Muscle layer of duodenum (tissue), 2 donors: ENCODE measurements at regions not wholly inside any gene's neighbourhood (a gene's known extent, or its start where the extent isn't known, plus 50 kb on each side); places are given as distances from the start of the nearest gene placed in this dataset.

Source experiments
- H3K27ac ChIP-seq: one replicate; pipeline ENCODE4 v1.7.0; 2013; ENCODE audit warnings: mild to moderate bottlenecking, low read length
- H3K27me3 ChIP-seq: one replicate; pipeline ENCODE4 v1.7.0; 2013; ENCODE audit warnings: low read depth, mild to moderate bottlenecking, control low read depth, low read length
- H3K36me3 ChIP-seq, 2 donors: one replicate each; pipeline ENCODE4 v1.7.0; 2013; ENCODE audit warnings: low read length in 2 of 2, control low read depth in 1 of 2, mild to moderate bottlenecking in 1 of 2; ENCODE audit not compliant: insufficient read depth in 2 of 2, control insufficient read depth in 1 of 2
- H3K4me1 ChIP-seq, 2 donors: one replicate each; pipeline ENCODE4 v1.7.0; 2013; ENCODE audit warnings: low read length in 2 of 2, mild to moderate bottlenecking in 2 of 2, control low read depth in 1 of 2, moderate library complexity in 1 of 2; ENCODE audit not compliant: insufficient read depth in 2 of 2, control insufficient read depth in 1 of 2
- H3K4me3 ChIP-seq, 2 donors: one replicate each; pipeline ENCODE4 v1.7.0; 2013; ENCODE audit warnings: low read length in 2 of 2, low read depth in 1 of 2, mild to moderate bottlenecking in 1 of 2
- H3K9me3 ChIP-seq, 2 donors: one replicate each; pipeline ENCODE4 v1.7.0; 2013; ENCODE audit warnings: low read length in 2 of 2, control low read depth in 1 of 2, mild to moderate bottlenecking in 1 of 2; ENCODE audit not compliant: control insufficient read depth in 1 of 2
- donor health status: healthy.

GRCh38 chr19:28290963-28291657 is 921.8 kb downstream of the UQCRFS1 start:
- peaks cover 0 to 10% of the 10 kb centered on the region in 2 donors for H3K4me1 ChIP-seq
- H3K36me3 ChIP-seq, result no peaks in the 10 kb centered on the region
- no peak overlapping the region for H3K27ac ChIP-seq
- no peaks in the 10 kb centered on the region for H3K27me3 ChIP-seq
- no peak overlapping the region for H3K4me3 ChIP-seq
- H3K9me3 ChIP-seq, result peaks cover 0 to 3% of the 10 kb centered on the region in 2 donors

DNA sequence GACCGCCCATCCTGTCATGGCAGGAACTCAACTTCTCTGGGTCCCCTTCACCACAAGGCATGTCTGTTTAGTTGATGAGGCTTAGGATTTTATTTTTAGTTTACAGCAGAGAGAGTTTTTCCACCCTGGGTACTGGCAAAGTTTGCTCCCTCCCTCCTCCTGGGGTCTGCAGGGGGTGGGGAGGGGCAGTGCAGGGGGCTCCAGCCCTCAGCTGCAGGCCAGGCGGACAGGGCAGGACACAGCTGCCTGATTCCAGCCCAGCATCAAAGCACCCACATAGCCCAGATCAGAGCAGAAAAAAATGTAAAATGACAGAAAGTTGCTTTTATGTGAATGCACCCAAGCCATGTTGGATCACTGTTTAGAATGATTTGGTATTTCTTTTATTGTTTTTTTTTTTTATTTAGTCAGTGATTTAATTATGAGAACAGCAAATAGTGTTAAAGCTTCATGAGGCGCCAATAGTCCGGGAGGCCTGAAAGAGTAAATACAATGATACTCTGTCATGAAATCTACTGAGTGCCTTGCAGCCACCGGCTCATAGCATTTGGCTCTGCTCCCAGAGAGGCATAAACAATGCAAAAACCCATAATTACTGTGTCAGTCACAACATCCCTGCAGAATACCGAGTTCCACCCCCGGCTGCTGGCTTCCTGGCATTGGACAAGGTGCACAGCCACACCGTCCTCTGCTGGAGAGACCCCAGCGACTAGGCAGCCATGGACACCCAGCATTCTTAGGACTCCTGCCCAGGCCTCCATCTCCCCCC is 923.5 kb downstream of the UQCRFS1 start:
- H3K9me3 ChIP-seq, result peaks cover 0 to 6% of the 10 kb centered on the region in 2 donors
- H3K36me3 ChIP-seq, result no peaks in the 10 kb centered on the region
- no peak overlapping the region for H3K27ac ChIP-seq
- H3K4me1 ChIP-seq, result peaks cover 0 to 10% of the 10 kb centered on the region in 2 donors
- H3K4me3 ChIP-seq, result no peak overlapping the region
- H3K27me3 ChIP-seq, result no peaks in the 10 kb centered on the region

- peaks cover 0 to 10% of the 10 kb centered on the region in 2 donors for H3K4me1 ChIP-seq
- no peak overlapping the region for H3K27ac ChIP-seq
- H3K36me3 ChIP-seq, result no peaks in the 10 kb centered on the region
- H3K4me3 ChIP-seq, result no peak overlapping the region
- H3K27me3 ChIP-seq, result no peaks in the 10 kb centered on the region
- peaks cover 0 to 6% of the 10 kb centered on the region in 2 donors for H3K9me3 ChIP-seq
These were observed 924.2 kb downstream of the UQCRFS1 start for GRCh38 chr19:28288572-28289264.

DNA sequence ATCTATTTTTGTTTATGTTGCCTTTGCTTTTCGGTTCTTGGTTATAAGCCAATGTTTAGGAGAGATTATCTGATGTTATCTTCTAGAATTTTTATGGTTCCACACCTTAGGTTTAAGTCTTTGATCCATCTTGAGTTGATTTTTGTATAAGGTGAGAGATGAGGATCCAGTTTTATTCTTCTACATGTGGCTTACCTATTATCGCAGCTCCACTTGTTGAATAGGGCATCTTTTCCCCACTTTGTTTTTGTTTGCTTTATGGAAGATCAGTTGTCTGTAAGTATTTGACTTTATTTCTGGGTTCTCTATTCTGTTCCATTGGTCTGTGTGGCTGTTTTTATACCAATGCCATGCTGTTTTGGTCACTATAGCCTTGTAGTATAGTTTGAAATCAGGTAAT is 927.0 kb downstream of the UQCRFS1 start:
- no peaks in the 10 kb centered on the region for H3K36me3 ChIP-seq
- H3K4me3 ChIP-seq, result no peak overlapping the region
- H3K4me1 ChIP-seq, result peaks cover 0 to 10% of the 10 kb centered on the region in 2 donors
- H3K27ac ChIP-seq, result no peak overlapping the region
- H3K9me3 ChIP-seq, result peaks cover 0 to 6% of the 10 kb centered on the region in 2 donors
- H3K27me3 ChIP-seq, result no peaks in the 10 kb centered on the region

- no peak overlapping the region for H3K4me3 ChIP-seq
- H3K27me3 ChIP-seq, result no peaks in the 10 kb centered on the region
- no peaks in the 10 kb centered on the region for H3K36me3 ChIP-seq
- peaks cover 0 to 6% of the 10 kb centered on the region in 2 donors for H3K9me3 ChIP-seq
- peaks cover 0 to 10% of the 10 kb centered on the region in 2 donors for H3K4me1 ChIP-seq
- no peak overlapping the region for H3K27ac ChIP-seq
These were observed 927.9 kb downstream of the UQCRFS1 start for GRCh38 chr19:28285078-28285477.

GRCh38 chr19:28284389-28284788 is 928.6 kb downstream of the UQCRFS1 start:
- no peaks in the 10 kb centered on the region for H3K27me3 ChIP-seq
- H3K9me3 ChIP-seq, result peaks cover 0 to 6% of the 10 kb centered on the region in 2 donors
- no peak overlapping the region for H3K4me3 ChIP-seq
- H3K4me1 ChIP-seq, result peaks cover 0 to 4% of the 10 kb centered on the region in 2 donors
- no peaks in the 10 kb centered on the region for H3K36me3 ChIP-seq
- no peak overlapping the region for H3K27ac ChIP-seq

GRCh38 chr19:28283592-28283991 is 929.4 kb downstream of the UQCRFS1 start:
- H3K4me1 ChIP-seq, result no peaks in the 10 kb centered on the region
- H3K36me3 ChIP-seq, result no peaks in the 10 kb centered on the region

DNA sequence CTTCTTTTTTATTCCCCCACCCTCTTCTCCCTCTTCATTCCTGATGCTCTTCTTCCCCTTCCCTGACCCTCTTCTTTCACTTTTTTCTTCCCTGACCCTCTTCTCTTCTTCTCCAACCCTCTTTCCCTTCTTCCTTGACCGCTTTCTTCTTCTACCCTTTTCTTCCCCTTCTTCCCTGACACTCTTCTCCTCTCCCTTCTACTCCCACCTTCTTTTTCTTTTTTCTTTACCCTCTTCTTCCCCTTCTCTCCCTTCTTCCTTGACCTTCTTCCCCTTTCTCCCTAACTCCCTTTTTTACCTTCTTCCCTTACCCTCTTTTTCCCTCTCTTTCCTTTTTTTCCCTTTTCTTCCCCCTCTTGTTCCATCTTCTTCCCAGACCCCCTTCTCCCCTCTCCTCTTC is 931.3 kb downstream of the UQCRFS1 start:
- no peaks in the 10 kb centered on the region for H3K36me3 ChIP-seq
- H3K4me3 ChIP-seq, result no peak overlapping the region
- peaks cover 0 to 6% of the 10 kb centered on the region in 2 donors for H3K9me3 ChIP-seq
- no peaks in the 10 kb centered on the region for H3K4me1 ChIP-seq
- no peaks in the 10 kb centered on the region for H3K27me3 ChIP-seq
- no peak overlapping the region for H3K27ac ChIP-seq

More at GRCh38 chr19:28283592-28283991, 929.4 kb downstream of the UQCRFS1 start:
- peaks cover 0 to 6% of the 10 kb centered on the region in 2 donors for H3K9me3 ChIP-seq
- H3K27ac ChIP-seq, result no peak overlapping the region
- H3K27me3 ChIP-seq, result no peaks in the 10 kb centered on the region
- H3K4me3 ChIP-seq, result no peak overlapping the region

GRCh38 chr19:28264556-28264955 is 948.4 kb downstream of the UQCRFS1 start:
- H3K36me3 ChIP-seq, result no peaks in the 10 kb centered on the region
- no peaks in the 10 kb centered on the region for H3K9me3 ChIP-seq
- no peak overlapping the region for H3K27ac ChIP-seq
- no peaks in the 10 kb centered on the region for H3K27me3 ChIP-seq
- H3K4me1 ChIP-seq, result no peaks in the 10 kb centered on the region
- no peak overlapping the region for H3K4me3 ChIP-seq

DNA sequence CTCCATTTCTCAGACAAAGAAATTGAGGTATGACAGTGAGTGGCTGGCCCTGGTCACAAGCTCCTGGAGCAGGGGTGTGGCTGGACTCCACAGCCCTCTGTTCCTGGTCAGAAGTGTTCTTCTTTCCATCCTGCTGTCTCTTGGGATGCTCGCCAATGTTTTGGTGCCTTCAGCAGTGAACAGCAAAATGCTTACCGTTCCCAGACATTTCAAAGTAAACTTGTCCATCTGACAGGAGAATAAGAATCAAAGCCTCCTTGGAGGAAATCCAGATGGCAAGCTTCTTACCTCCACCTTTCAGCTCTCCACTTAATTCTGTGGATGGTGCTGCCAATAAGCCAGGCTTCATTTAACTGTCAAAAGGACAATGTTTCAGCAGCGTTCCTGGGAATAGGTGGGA is 954.1 kb downstream of the UQCRFS1 start:
- no peak overlapping the region for H3K4me3 ChIP-seq
- no peaks in the 10 kb centered on the region for H3K9me3 ChIP-seq
- no peaks in the 10 kb centered on the region for H3K4me1 ChIP-seq
- H3K36me3 ChIP-seq, result no peaks in the 10 kb centered on the region
- H3K27me3 ChIP-seq, result no peaks in the 10 kb centered on the region
- no peak overlapping the region for H3K27ac ChIP-seq

DNA sequence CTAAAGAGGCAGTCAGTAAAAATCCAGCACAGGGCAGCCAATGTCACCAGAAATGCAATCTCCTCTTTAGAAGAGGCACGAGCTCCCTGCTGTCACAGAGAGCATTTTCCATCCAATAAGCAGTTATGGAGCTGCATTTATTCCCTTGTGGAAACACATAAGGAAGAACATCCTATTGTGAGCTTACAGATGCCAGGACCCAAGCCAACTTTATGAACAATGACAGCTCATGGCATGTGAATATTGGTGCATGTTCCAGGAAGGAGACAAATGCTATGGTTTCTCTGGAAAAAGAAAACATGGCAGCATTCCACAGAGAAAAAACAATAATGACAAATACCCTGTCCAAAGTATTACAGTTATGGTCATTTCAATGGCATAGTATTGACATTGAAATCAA is 955.6 kb downstream of the UQCRFS1 start:
- Histone ChIP-seq H3K9me3 (no peaks in the 10 kb centered on the region), H3K27me3 (no peaks in the 10 kb centered on the region), H3K4me3 (no peak overlapping the region), H3K36me3 (no peaks in the 10 kb centered on the region), H3K27ac (no peak overlapping the region), H3K4me1 (no peaks in the 10 kb centered on the region)
